ENCODE measurements at regions not wholly inside any gene's neighbourhood (a gene's known extent, or its start where the extent isn't known, plus 50 kb on each side); places are given as distances from the start of the nearest gene placed in this dataset.

DNA sequence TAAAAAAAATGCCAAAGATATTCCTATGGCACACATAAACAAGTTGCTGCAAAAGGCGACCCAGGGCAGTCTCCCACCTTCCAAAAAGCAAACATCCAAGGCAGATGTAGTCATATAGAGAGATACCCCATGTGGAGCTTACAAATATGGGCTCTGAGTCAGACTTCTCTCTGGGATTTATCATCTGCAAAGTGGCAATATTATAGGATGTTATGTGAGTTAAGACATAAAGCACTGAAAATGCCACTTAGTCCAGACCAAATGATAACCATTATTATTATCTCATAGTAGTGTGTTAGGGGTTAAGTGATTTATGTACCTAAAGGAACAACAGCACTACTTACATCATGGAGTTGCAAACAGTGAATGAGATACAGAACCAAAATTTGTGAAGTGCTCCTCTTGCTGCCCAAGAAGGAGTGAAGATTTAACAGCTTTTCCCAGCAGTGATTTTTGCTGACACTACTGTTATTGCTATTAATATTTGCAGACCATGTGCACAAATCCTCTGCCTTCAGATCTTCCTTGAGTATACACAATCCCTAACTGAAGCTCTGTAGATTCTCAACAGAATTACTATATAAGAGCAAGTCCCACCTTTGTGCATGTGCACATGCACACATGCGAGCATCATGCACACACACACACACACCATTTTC lies 560.0 kb upstream of the SALL1 start:
- no peak overlapping the region for H3K4me3 ChIP-seq (ENCODE audit: low read depth, low read length)
- DNase-seq (ENCODE audit: low read depth) = no peak
- TF ChIP-seq, protein P1, sequence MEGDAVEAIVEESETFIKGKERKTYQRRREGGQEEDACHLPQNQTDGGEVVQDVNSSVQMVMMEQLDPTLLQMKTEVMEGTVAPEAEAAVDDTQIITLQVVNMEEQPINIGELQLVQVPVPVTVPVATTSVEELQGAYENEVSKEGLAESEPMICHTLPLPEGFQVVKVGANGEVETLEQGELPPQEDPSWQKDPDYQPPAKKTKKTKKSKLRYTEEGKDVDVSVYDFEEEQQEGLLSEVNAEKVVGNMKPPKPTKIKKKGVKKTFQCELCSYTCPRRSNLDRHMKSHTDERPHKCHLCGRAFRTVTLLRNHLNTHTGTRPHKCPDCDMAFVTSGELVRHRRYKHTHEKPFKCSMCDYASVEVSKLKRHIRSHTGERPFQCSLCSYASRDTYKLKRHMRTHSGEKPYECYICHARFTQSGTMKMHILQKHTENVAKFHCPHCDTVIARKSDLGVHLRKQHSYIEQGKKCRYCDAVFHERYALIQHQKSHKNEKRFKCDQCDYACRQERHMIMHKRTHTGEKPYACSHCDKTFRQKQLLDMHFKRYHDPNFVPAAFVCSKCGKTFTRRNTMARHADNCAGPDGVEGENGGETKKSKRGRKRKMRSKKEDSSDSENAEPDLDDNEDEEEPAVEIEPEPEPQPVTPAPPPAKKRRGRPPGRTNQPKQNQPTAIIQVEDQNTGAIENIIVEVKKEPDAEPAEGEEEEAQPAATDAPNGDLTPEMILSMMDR (IDR thresholded peaks at IDR 0.05; ENCODE audit: insufficient read depth, low read depth, low read length) = no peak

DNA sequence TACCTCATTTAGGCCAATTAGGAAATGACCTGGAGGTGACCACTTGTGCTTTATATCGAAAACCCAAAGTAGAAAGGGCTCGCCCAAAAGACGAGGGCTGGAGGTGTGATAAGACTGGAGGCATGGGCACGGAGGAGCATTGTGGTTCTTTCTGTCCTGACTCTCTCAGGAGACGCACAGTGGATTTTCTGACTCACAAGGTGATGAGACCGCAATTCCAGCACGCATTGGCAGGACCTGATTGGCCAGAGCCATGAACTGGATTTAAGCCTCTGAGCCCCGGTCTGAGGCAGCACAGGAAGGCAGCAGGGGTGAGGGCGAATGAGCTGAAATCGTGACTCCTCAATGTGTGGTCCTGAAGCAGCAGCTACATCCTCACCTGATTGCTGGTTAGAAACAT lies 559.1 kb upstream of the SALL1 start:
- no peak overlapping the region for H3K4me3 ChIP-seq (ENCODE audit: low read depth, low read length)
- no peak for DNase-seq (ENCODE audit: low read depth)
- TF ChIP-seq, protein P1 (IDR thresholded peaks at IDR 0.05; ENCODE audit: insufficient read depth, low read depth, low read length) = no peak

- no peak overlapping the region for H3K4me3 ChIP-seq (ENCODE audit: low read depth, low read length)
- TF ChIP-seq, protein P1 (IDR thresholded peaks at IDR 0.05; ENCODE audit: insufficient read depth, low read depth, low read length) = no peak
- no peak for DNase-seq (ENCODE audit: low read depth)
These were observed 557.8 kb upstream of the SALL1 start for GRCh38 chr16:51708861-51709260.

DNA sequence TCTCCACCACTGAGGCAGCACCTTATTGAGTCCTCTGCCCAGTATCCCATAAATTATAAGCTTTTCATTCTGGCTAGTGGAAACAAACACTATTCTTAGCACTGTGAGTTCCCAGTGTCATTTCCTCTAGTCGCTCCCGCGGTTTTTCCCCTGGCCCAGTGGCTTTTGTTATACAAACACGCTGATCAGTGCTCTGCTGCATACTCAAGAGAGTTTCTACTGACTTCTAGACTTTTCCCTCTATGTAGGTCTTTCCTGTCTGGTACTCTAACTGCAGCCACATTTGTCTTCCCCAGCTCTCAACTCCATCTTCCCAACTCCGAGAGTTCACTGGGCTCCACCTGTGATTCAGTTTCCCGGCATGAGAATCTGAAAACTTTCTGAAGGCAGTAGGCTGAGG lies 556.6 kb upstream of the SALL1 start:
- TF ChIP-seq, protein P1 (IDR thresholded peaks at IDR 0.05; ENCODE audit: insufficient read depth, low read depth, low read length) = no peak
- DNase-seq (ENCODE audit: low read depth) = no peak
- no peak overlapping the region for H3K4me3 ChIP-seq (ENCODE audit: low read depth, low read length)

- TF ChIP-seq, protein P1 (IDR thresholded peaks at IDR 0.05; ENCODE audit: insufficient read depth, low read depth, low read length) = no peak
- H3K4me3 ChIP-seq (ENCODE audit: low read depth, low read length) = no peak overlapping the region
- DNase-seq (ENCODE audit: low read depth) = no peak
These were observed 554.1 kb upstream of the SALL1 start for GRCh38 chr16:51705142-51705541.

- TF ChIP-seq, protein P1 (IDR thresholded peaks at IDR 0.05; ENCODE audit: insufficient read depth, low read depth, low read length) = no peak
- no peak overlapping the region for H3K4me3 ChIP-seq (ENCODE audit: low read depth, low read length)
- DNase-seq (ENCODE audit: low read depth) = no peak
These were observed 550.0 kb upstream of the SALL1 start for GRCh38 chr16:51701025-51701424.
